Right atrium auricular region (tissue), 2 donors: ENCODE measurements at regions not wholly inside any gene's neighbourhood (a gene's known extent, or its start where the extent isn't known, plus 50 kb on each side); places are given as distances from the start of the nearest gene placed in this dataset.
"Not testable (repeated sequence)": the region's sequence is repeated elsewhere in the genome, so short reads cannot be mapped to it uniquely, and the experiment has no call there.

Experiments used
- DNase-seq: peaks from one replicate; pipeline ENCODE4 v3.0.0-alpha.2; 2019; ENCODE audit warnings: low spot score
- H3K27ac ChIP-seq, 2 donors: fragments of 200-600 bp; sonication (generic); 1 replicate in 1 of 2; 2 replicates in 1 of 2; pipeline ENCODE4 v1.5.1; 2016 to 2019
- H3K27me3 ChIP-seq, 2 donors: fragments of 200-600 bp; sonication (generic); one replicate each; pipeline versions ENCODE4 v1.5.1 to v1.6.0; 2017 to 2019
- H3K36me3 ChIP-seq: fragments of 200-600 bp; sonication (generic); one replicate; pipeline ENCODE4 v1.5.1; 2016
- H3K4me1 ChIP-seq, 2 donors: fragments of 200-600 bp; sonication (generic); one replicate each; pipeline versions ENCODE4 v1.5.1 to v1.6.0; 2017 to 2019
- H3K4me3 ChIP-seq, 2 donors: fragments of 200-600 bp; sonication (generic); 1 replicate in 1 of 2; 2 replicates in 1 of 2; pipeline ENCODE4 v1.5.1; 2017 to 2019; ENCODE audit warnings: mild to moderate bottlenecking in 1 of 2, moderate library complexity in 1 of 2
- H3K9me3 ChIP-seq, 2 donors: fragments of 200-600 bp; sonication (generic); one replicate each; pipeline ENCODE4 v1.5.1; 2019
- CTCF ChIP-seq, 2 donors: fragments of 200-600 bp; sonication (generic); IDR thresholded peaks; one replicate each; pipeline ENCODE4 v1.5.1; 2019; ENCODE audit warnings: antibody characterized with exemption in 2 of 2

DNA sequence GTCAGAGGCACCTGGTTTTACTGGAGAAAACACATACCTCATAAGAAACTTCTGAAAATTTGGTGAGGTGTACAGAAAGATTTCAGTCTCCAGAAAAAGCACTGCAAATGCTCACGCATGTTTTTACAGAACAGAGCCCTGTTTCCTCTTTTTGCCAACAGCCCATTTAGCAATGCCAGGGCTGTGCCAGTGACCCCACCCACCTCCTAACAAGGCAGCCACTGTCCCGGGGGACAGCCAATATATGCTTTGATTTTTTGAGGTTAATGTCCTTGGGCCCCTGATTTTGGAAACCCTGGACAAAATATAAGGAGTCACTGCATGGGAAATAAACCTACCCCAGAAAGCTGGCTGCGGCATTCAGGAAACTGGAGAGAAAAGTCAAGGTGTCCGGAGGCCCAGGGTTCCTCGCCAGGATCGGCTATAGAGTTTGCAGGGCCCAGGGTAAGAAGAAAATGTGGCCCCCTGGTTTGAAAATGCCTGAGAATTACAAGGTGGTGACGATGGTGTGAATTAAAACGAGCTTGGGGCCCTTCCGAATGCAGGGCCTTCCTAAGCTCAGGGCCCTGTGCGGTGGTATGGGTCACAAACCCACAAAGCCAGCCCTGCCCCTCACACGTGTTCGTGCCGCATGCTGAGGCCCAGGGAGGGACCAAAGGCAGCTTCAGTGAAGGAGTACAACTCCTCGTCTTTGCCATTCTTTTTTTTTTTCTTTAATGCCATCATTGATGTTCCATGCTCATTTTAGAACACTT is 71.1 kb upstream of the WNT7B start:
- peak overlapping the region; percentile 93 to 95 for H3K27ac ChIP-seq
- H3K9me3 ChIP-seq, result no peaks in the 10 kb centered on the region
- no peak overlapping the region for H3K4me3 ChIP-seq
- no peak for DNase-seq
- H3K36me3 ChIP-seq, result no peaks in the 10 kb centered on the region
- no peak for TF ChIP-seq CTCF (IDR thresholded peaks at IDR 0.05)
- H3K27me3 ChIP-seq, result no peaks in the 10 kb centered on the region
- H3K4me1 ChIP-seq, result peaks cover 0 to 84% of the 10 kb centered on the region in 2 donors

DNA sequence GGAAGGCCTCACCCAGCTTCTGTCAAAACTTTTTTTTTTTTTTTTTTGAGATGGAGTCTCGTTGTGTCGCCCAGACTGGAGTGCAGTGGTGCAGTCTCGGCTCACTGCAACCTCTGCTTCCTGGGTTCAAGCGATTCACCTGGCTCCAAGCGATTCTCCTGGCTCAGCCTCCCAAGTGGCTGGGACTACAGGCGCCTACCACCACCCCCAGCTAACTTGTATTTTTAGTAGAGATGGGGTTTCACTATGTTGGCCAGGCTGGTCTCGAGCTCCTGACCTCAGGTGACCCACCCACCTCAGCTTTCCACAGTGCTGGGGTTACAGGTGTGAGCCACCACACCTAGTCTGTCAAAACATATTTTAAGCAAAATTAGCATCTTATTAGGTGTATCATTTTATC is 71.7 kb upstream of the WNT7B start:
- not testable (repeated sequence) for H3K9me3 ChIP-seq, H3K27me3 ChIP-seq, H3K36me3 ChIP-seq, H3K4me3 ChIP-seq, DNase-seq
- peaks cover 0 to 82% of the 10 kb centered on the region in 2 donors for H3K4me1 ChIP-seq
- H3K27ac ChIP-seq, result peak overlapping the region; percentile 93 to 95

- peak overlapping the region; percentile 96 to 100 for H3K27ac ChIP-seq
- H3K27me3 ChIP-seq, result no peaks in the 10 kb centered on the region
- no peaks in the 10 kb centered on the region for H3K36me3 ChIP-seq
- H3K4me1 ChIP-seq, result peaks cover 0 to 81% of the 10 kb centered on the region in 2 donors
- no peak for TF ChIP-seq CTCF (IDR thresholded peaks at IDR 0.05)
- H3K9me3 ChIP-seq, result no peaks in the 10 kb centered on the region
- no peak for DNase-seq
- no peak overlapping the region for H3K4me3 ChIP-seq
Measured at GRCh38 chr22:46049726-46050450, 72.9 kb upstream of the WNT7B start.

- Histone ChIP-seq H3K4me1 (peaks cover 0 to 82% of the 10 kb centered on the region in 2 donors), H3K4me3 (no peak overlapping the region)
Measured at GRCh38 chr22:46050451-46050845, 73.5 kb upstream of the WNT7B start.

DNA sequence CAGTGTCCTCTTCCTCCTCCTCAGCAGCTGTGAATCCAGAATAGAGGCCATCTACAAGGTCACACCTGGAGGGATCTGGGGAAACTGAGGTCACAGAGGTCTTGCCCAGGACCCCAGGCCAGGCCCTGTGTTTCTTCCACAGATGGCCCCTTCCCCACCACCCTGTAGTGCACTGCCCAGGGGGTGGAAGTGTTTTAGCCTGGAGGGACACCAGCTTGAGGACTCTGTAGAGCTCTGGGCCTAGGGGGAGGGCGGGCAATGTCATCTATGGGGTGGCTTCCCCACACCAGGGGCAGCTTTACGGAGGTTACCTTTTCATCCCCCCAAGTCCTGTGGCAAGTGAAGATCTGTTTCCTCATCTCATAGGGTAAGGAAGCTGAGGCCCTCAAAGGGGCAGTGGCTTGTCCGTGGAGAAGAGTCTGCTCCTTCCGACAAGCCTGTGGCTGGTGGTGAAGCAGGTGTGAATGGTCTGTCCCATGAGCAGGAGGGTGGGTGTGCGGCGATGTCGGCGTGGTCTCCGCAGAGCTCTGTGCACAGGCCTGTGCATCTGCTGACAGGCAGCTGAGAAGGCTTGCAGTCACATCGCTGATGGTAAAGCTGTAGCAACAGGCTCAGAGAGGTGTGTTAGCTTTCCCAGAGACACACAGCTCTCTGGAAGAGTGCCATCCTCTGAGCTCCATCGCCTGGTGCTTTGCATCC is 74.1 kb upstream of the WNT7B start:
- Histone ChIP-seq H3K27ac (peak overlapping the region; percentile 96 to 100), H3K4me1 (peaks cover 0 to 82% of the 10 kb centered on the region in 2 donors)

More at GRCh38 chr22:46050451-46050845, 73.5 kb upstream of the WNT7B start:
- H3K27ac ChIP-seq, result peak overlapping the region; percentile 96 to 100
- H3K9me3 ChIP-seq, result no peaks in the 10 kb centered on the region
- no peak for TF ChIP-seq CTCF (IDR thresholded peaks at IDR 0.05)
- H3K36me3 ChIP-seq, result no peaks in the 10 kb centered on the region
- no peak for DNase-seq
- no peaks in the 10 kb centered on the region for H3K27me3 ChIP-seq

More for the DNA sequence above, 74.1 kb upstream of the WNT7B start:
- H3K27me3 ChIP-seq, result no peaks in the 10 kb centered on the region
- H3K9me3 ChIP-seq, result no peaks in the 10 kb centered on the region
- H3K36me3 ChIP-seq, result no peaks in the 10 kb centered on the region
- H3K4me3 ChIP-seq, result no peak overlapping the region
- no peak for TF ChIP-seq CTCF (IDR thresholded peaks at IDR 0.05)
- no peak for DNase-seq
